Peyer's patch (tissue), 4 donors: ENCODE measurements at regions not wholly inside any gene's neighbourhood (a gene's known extent, or its start where the extent isn't known, plus 50 kb on each side); places are given as distances from the start of the nearest gene placed in this dataset.
A peak's percentile ranks its signal among the peaks of the same experiment; 100 is the strongest.
"Not testable (repeated sequence)": the region's sequence is repeated elsewhere in the genome, so short reads cannot be mapped to it uniquely, and the experiment has no call there.

Experiments used
- DNase-seq, 3 donors: peaks; one replicate each; pipeline ENCODE4 v3.0.0-alpha.2; 2017 to 2019
- H3K27ac ChIP-seq, 4 donors: fragments of 200-600 bp; sonication (generic); one replicate each; pipeline ENCODE4 v1.5.1; 2016 to 2019
- H3K27me3 ChIP-seq, 2 donors: fragments of 200-600 bp; sonication (generic); one replicate each; pipeline ENCODE4 v1.5.1; 2019
- H3K36me3 ChIP-seq, 3 donors: fragments of 200-600 bp; sonication (generic); one replicate each; pipeline ENCODE4 v1.5.1; 2016 to 2019
- H3K4me1 ChIP-seq, 4 donors: fragments of 200-600 bp; sonication (generic); one replicate each; pipeline ENCODE4 v1.5.1; 2016 to 2019
- H3K4me3 ChIP-seq, 4 donors: fragments of 200-600 bp; sonication (generic); 1 replicate in 3 of 4; 2 replicates in 1 of 4; pipeline ENCODE4 v1.5.1; 2016 to 2019; ENCODE audit warnings: mild to moderate bottlenecking in 1 of 4
- H3K9me3 ChIP-seq, 4 donors: fragments of 200-600 bp; sonication (generic); one replicate each; pipeline ENCODE4 v1.5.1; 2016 to 2019; ENCODE audit warnings: mild to moderate bottlenecking in 1 of 4
- CTCF ChIP-seq, 6 experiments: fragments of 450-650 bp in 4 of 6; fragments of 200-600 bp in 2 of 6; sonication (generic) in 1 of 6; IDR thresholded peaks; one replicate each; pipeline ENCODE4 v1.5.1; 2017 to 2019; ENCODE audit warnings: antibody characterized with exemption in 6 of 6, mild to moderate bottlenecking in 3 of 6, moderate library complexity in 1 of 6
- POLR2A ChIP-seq, 2 donors: fragments of 450-650 bp; IDR thresholded peaks; one replicate each; pipeline ENCODE4 v1.5.1; 2017; ENCODE audit warnings: antibody characterized with exemption in 2 of 2, mild to moderate bottlenecking in 2 of 2, moderate library complexity in 2 of 2

GRCh38 chr1:168833801-168834224 is 104.8 kb upstream of the DPT start:
- Histone ChIP-seq H3K9me3 (no peaks in the 10 kb centered on the region), H3K4me3 (peak overlapping the region in 1 of 4 donors; percentile 7), H3K36me3 (no peaks in the 10 kb centered on the region), H3K27ac (peak overlapping the region in 3 of 4 donors; percentile 65 to 85 (median 78)), H3K4me1 (peaks cover 0 to 24% (median 4%) of the 10 kb centered on the region in 4 donors), H3K27me3 (no peaks in the 10 kb centered on the region)
- TF ChIP-seq POLR2A (IDR thresholded peaks at IDR 0.05), result no peak
- TF ChIP-seq CTCF (IDR thresholded peaks at IDR 0.05), result no peak
- DNase-seq, result peak in 1 of 3 donors; percentile 49

- Histone ChIP-seq H3K4me3 (no peak overlapping the region), H3K4me1 (peaks cover 0 to 24% (median 4%) of the 10 kb centered on the region in 4 donors), H3K36me3 (no peaks in the 10 kb centered on the region), H3K9me3 (no peaks in the 10 kb centered on the region), H3K27ac (peak overlapping the region in 3 of 4 donors; percentile 65 to 85 (median 78)), H3K27me3 (no peaks in the 10 kb centered on the region)
- no peak for DNase-seq
- peak; percentile 10 to 34 for TF ChIP-seq POLR2A (IDR thresholded peaks at IDR 0.05)
- TF ChIP-seq CTCF (IDR thresholded peaks at IDR 0.05), result no peak
Observed at GRCh38 chr1:168834225-168834872, 105.3 kb upstream of the DPT start.

GRCh38 chr1:168835176-168835575 is 106.2 kb upstream of the DPT start:
- no peak for DNase-seq
- no peaks in the 10 kb centered on the region for H3K9me3 ChIP-seq
- TF ChIP-seq POLR2A (IDR thresholded peaks at IDR 0.05), result no peak
- no peak for TF ChIP-seq CTCF (IDR thresholded peaks at IDR 0.05)
- H3K36me3 ChIP-seq, result no peaks in the 10 kb centered on the region
- H3K4me1 ChIP-seq, result peaks cover 0 to 24% (median 4%) of the 10 kb centered on the region in 4 donors
- H3K27ac ChIP-seq, result peak overlapping the region in 1 of 4 donors; percentile 10
- H3K27me3 ChIP-seq, result no peaks in the 10 kb centered on the region
- no peak overlapping the region for H3K4me3 ChIP-seq

GRCh38 chr1:168835791-168836190 is 106.8 kb upstream of the DPT start:
- H3K27ac ChIP-seq, result peak overlapping the region in 1 of 4 donors; percentile 10
- no peaks in the 10 kb centered on the region for H3K9me3 ChIP-seq
- no peaks in the 10 kb centered on the region for H3K27me3 ChIP-seq
- no peak for DNase-seq
- H3K36me3 ChIP-seq, result no peaks in the 10 kb centered on the region
- H3K4me3 ChIP-seq, result no peak overlapping the region
- TF ChIP-seq CTCF (IDR thresholded peaks at IDR 0.05) (no peak), POLR2A (IDR thresholded peaks at IDR 0.05) (no peak)
- peaks cover 0 to 24% (median 4%) of the 10 kb centered on the region in 4 donors for H3K4me1 ChIP-seq

- H3K27ac ChIP-seq, result no peak overlapping the region
- no peaks in the 10 kb centered on the region for H3K27me3 ChIP-seq
- no peak overlapping the region for H3K4me3 ChIP-seq
- no peaks in the 10 kb centered on the region for H3K36me3 ChIP-seq
- no peak for DNase-seq
- no peak for TF ChIP-seq CTCF (IDR thresholded peaks at IDR 0.05)
- TF ChIP-seq POLR2A (IDR thresholded peaks at IDR 0.05), result no peak
- peaks cover 0 to 24% (median 4%) of the 10 kb centered on the region in 4 donors for H3K4me1 ChIP-seq
- no peaks in the 10 kb centered on the region for H3K9me3 ChIP-seq
Observed at GRCh38 chr1:168836469-168836868, 107.5 kb upstream of the DPT start.

- not testable (repeated sequence) for H3K27me3 ChIP-seq, H3K27ac ChIP-seq, H3K36me3 ChIP-seq, DNase-seq, H3K9me3 ChIP-seq, H3K4me3 ChIP-seq
- peaks cover 0 to 24% (median 4%) of the 10 kb centered on the region in 4 donors for H3K4me1 ChIP-seq
Observed at GRCh38 chr1:168837230-168837629, 108.2 kb upstream of the DPT start.
